GM12872 (cell line): ENCODE measurements at regions not wholly inside any gene's neighbourhood (a gene's known extent, or its start where the extent isn't known, plus 50 kb on each side); places are given as distances from the start of the nearest gene placed in this dataset.

ENCODE experiments used
- TF ChIP-seq, protein P1 (sequence below): IDR thresholded peaks from 3 replicates; pipeline ENCODE4 v1.5.1; 2011; ENCODE audit warnings: low read depth, mild to moderate bottlenecking, low read length, moderate library complexity; ENCODE audit not compliant: insufficient read depth

DNA sequence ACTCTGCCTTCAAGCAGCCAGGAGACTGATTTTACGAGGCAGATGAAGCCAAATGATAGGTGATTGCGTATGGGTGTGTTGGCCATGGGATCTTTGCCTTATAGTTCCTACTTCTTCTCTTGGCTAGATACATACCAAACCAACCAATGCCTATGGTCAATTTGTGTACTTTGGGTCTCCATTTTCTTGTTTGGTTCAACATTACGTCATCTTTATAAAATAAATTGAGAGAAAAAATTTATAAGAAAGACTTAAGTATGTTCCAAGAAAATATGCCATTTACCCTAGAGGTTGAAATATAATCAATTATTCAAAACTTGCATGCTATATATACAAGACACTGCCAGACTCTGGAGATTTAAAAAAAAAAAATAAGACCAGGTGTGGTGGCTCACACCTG lies 150.9 kb downstream of the SP3 start:
- TF ChIP-seq, protein P1, sequence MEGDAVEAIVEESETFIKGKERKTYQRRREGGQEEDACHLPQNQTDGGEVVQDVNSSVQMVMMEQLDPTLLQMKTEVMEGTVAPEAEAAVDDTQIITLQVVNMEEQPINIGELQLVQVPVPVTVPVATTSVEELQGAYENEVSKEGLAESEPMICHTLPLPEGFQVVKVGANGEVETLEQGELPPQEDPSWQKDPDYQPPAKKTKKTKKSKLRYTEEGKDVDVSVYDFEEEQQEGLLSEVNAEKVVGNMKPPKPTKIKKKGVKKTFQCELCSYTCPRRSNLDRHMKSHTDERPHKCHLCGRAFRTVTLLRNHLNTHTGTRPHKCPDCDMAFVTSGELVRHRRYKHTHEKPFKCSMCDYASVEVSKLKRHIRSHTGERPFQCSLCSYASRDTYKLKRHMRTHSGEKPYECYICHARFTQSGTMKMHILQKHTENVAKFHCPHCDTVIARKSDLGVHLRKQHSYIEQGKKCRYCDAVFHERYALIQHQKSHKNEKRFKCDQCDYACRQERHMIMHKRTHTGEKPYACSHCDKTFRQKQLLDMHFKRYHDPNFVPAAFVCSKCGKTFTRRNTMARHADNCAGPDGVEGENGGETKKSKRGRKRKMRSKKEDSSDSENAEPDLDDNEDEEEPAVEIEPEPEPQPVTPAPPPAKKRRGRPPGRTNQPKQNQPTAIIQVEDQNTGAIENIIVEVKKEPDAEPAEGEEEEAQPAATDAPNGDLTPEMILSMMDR = no peak

DNA sequence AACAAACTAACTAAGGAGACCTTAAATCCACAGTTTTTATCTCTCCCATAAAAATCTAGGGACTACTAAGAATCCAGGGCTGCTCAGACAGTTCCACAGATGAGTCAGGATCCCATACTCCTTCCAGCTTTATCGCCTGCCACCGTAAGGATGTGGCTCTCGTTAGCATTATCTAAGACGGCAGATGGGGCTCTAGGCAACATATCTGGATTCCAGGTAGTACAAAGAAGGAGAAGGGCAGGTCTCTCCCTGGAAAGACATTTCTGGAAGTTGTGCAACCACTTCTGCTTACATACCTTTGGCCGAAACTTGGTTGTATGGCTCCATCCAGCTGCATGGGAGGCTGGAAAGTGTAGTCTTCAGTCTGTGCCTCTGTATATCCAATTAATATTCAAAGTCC lies 149.4 kb downstream of the SP3 start:
- TF ChIP-seq, protein P1 = no peak

DNA sequence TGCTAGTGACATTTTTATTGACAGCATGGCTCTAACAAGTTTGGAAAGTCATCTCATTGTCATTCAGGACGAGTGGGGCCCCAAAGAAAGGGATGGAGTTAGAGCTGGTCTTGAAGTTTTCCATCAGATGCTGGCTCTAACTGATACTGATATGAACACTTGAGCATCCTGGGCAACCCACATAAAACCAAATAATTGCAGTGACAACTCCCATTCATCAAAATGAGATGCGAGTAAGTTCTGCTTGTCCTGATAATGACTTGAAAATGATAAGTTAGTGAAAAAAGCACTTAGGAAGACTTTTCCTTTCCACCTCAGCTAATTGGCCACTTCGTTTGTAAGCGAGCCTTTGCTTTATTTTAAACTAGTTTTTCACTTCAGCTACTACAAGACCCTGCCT lies 147.6 kb downstream of the SP3 start:
- TF ChIP-seq, protein P1 = no peak

DNA sequence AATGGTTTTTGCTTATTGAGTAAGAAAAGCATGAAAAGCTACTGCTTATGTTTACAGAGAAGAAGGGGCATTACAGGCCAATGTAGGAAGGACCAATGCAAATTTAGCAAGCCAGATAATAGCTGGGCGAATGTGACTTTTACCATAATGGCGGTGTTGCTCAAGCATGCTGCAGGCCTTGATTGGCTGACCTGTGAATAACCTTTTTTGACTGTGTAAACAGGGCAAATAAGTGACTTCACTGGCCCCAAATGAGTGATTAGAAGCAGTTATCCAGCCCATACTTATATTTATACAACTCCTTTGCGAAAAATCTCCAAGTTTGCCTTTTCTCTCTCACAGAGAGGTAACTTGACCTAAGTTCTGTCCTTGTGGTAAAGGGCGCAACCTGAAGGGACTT lies 146.9 kb downstream of the SP3 start:
- TF ChIP-seq, protein P1 = no peak

DNA sequence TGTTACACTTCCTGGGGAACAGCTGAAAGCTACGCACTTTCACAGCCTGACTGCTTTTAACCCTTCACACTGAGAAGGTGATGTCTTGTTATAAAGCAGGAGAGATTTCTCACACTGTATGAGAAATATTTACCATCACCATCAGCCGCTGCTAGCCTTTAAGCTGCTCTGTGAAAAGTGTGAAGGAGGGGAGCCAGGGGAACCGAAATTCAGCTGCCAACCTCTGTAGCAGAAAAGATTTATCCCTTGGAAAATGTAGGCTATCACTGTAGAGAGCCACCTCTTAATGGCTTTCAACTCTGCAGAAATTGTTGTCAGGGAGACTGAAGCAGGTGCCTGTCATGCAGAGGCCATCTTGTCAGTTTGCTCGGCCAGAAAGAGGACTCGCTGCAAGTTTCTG lies 145.3 kb downstream of the SP3 start:
- TF ChIP-seq, protein P1 = no peak

DNA sequence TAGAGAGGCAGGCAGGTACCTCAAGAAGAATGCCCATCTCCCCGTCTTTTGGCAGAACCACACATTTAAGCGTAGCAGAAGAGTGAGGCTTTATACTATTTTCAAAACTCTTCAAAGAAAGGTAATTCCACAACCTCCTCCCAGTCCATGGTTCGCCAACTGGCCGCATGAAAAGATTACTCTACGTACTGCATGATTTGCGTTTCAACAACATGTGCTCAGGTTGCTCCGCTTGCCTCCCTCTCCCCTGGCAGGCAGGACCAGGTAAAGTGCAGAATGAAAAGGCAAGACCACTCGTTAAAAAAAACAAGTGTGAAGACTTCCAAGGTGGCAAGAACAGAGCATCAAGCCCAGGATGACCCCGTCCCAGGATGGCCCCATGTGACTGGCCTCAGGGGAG lies 143.7 kb downstream of the SP3 start:
- TF ChIP-seq, protein P1 = no peak

DNA sequence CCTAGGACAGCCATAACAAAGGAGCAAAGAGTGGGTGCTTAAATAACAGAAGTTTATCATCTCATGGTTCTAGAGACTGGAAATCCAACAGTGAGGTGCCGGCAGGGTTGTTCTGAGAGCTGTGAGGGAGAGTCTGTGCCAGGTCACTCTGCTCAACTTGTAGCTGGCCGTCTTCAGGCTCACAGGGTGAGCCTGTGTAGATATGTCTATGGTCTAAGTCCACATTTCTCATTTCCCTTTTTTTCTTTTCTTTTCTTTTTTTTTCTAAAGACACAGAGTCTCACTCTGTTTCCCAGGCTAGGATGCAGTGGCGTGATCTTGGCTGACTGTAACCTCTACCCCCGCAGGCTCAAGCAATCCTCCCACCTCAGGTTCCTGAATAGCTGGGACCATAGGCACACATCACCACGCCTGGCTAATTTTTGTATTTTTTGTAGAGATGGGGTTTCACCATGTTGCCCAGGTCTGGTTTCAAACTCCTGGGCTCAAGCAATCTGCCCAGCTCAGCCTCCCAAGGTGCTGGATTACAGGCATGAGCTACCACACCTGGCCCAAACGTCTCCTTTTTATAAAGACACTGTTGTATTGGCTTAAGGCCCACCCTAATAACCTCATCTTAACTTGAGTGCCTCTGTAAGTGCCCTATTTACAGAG lies 142.2 kb downstream of the SP3 start:
- TF ChIP-seq, protein P1 = no peak

DNA sequence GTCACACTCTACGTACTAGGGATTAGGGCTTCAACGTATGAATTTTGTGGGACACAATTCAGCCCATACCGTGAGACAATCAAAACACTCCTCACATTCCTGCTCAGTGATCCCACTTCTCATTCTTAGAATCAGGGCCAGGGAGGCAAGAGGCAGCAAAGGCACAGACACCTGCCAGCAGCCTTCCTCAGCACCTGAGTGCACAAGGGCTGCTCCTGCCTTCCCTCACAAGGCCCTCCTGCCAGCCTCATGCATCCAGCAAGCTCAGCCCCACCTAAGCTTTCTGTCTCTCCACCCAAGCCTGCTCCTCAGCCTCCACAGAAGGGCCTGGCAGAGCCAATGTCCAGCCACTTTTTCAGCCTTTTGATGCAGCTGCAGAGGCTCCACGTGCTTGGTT lies 141.6 kb downstream of the SP3 start:
- TF ChIP-seq, protein P1 = no peak
